K562 (cell line): ENCODE measurements at regions not wholly inside any gene's neighbourhood (a gene's known extent, or its start where the extent isn't known, plus 50 kb on each side); places are given as distances from the start of the nearest gene placed in this dataset.

Source experiments
- ATAC-seq: fragments of 200-7000 bp; cut with Tn5 transposase; 3 replicates; pipeline ENCODE4 v1.9.1; 2020; ENCODE audit warnings: moderate library complexity
- BruUV-seq: library from RNA; stranded (reverse); fragments of 400-500 nt; replicated peaks from 2 replicates; lab custom pipeline; 2021; lab: Mats Ljungman, UMichigan
- CTCF ChIA-PET: fragments of 300-600 bp; formaldehyde crosslinking; extraction: SDS; loops from one replicate; lab custom pipeline; 2021; ENCODE audit warnings: low intra/inter-chr PET ratio; lab: Yijun Ruan, JAX
- POLR2A ChIA-PET: fragments of 300-600, 350-650 bp; sonication (Branson Sonifier 250); formaldehyde crosslinking; extraction: SDS; loops from one replicate; lab custom pipeline; 2021; ENCODE audit warnings: antibody characterized with exemption, inconsistent platforms; lab: Yijun Ruan, JAX
- DNase-seq, 4 experiments: peaks; one replicate each; pipeline versions ENCODE4 v3.0.0 to v3.0.0-alpha.2; 2011 to 2018; ENCODE audit warnings: low spot score in 3 of 4, mixed read lengths in 3 of 4; ENCODE audit errors: extremely low read depth in 1 of 4
- FAIRE-seq: peaks from 2 replicates; lab custom pipeline; 2011; peaks lifted over from hg19 to GRCh38; lab: Jason Lieb, UNC
- H2AFZ ChIP-seq: 2 replicates; pipeline ENCODE4 v1.6.0; 2011; ENCODE audit warnings: low read depth, low read length, control low read depth, inconsistent platforms
- H3K27ac ChIP-seq: fragments of 200-600 bp; 3 replicates; pipeline ENCODE4 v1.8.0; 2011; ENCODE audit warnings: low read depth, mild to moderate bottlenecking, control low read depth, inconsistent platforms, low read length, moderate library complexity, mixed read lengths; ENCODE audit errors: extremely low read depth
- H3K27me3 ChIP-seq, 2 experiments: fragments of 300-600 bp in 1 of 2; 2 replicates in 1 of 2; 3 replicates in 1 of 2; pipeline versions ENCODE4 v1.6.0 to v1.8.0; 2011; ENCODE audit warnings: inconsistent platforms in 2 of 2, low read length in 2 of 2, mild to moderate bottlenecking in 1 of 2, mixed read lengths in 1 of 2, moderate library complexity in 1 of 2; ENCODE audit not compliant: control insufficient read depth in 2 of 2, insufficient read depth in 2 of 2
- H3K36me3 ChIP-seq: fragments of 300-600 bp; 3 replicates; pipeline ENCODE4 v1.8.0; 2011; ENCODE audit warnings: mild to moderate bottlenecking, low read length, inconsistent platforms; ENCODE audit not compliant: control insufficient read depth, insufficient read depth
- H3K4me1 ChIP-seq, 2 experiments: fragments of 200-600 bp in 1 of 2; replicated peaks in 1 of 2; 2 replicates in 1 of 2; 3 replicates in 1 of 2; pipeline versions ENCODE4 v1.5.1 to v1.8.0; 2011; ENCODE audit warnings: inconsistent platforms in 2 of 2, low read length in 2 of 2, mild to moderate bottlenecking in 1 of 2, mixed read lengths in 1 of 2, moderate library complexity in 1 of 2; ENCODE audit not compliant: control insufficient read depth in 2 of 2, insufficient read depth in 2 of 2
- H3K4me2 ChIP-seq: 2 replicates; pipeline ENCODE4 v1.6.1; 2011; ENCODE audit warnings: low read length, control low read depth, inconsistent platforms, mixed read lengths; ENCODE audit not compliant: insufficient read depth
- H3K4me3 ChIP-seq: fragments of 200-600 bp; sonication (generic), shearing (Covaris generic); 2 replicates; pipeline ENCODE4 v1.5.1; 2016; ENCODE audit warnings: control low read depth, inconsistent platforms
- H3K79me2 ChIP-seq: fragments of 200-600 bp; 3 replicates; pipeline ENCODE4 v1.8.0; 2011; ENCODE audit warnings: low read length, inconsistent platforms; ENCODE audit not compliant: control insufficient read depth, insufficient read depth
- H3K9ac ChIP-seq, 2 experiments: 2 replicates each; pipeline versions ENCODE4 v1.6.0 to v1.6.1; 2011; ENCODE audit warnings: low read depth in 2 of 2, low read length in 2 of 2, control low read depth in 1 of 2, inconsistent platforms in 1 of 2, mild to moderate bottlenecking in 1 of 2, mixed read lengths in 1 of 2; ENCODE audit not compliant: insufficient read depth in 1 of 2
- H3K9me1 ChIP-seq: one replicate; pipeline ENCODE4 v1.6.0; 2011; ENCODE audit warnings: inconsistent platforms, mild to moderate bottlenecking, low read length, moderate library complexity; ENCODE audit not compliant: control insufficient read depth, insufficient read depth
- H3K9me3 ChIP-seq: replicated peaks from 2 replicates; pipeline ENCODE4 v1.5.1; 2011; ENCODE audit warnings: low read depth, low read length, inconsistent platforms; ENCODE audit not compliant: control insufficient read depth, insufficient read depth
- H4K20me1 ChIP-seq: replicated peaks from 2 replicates; pipeline ENCODE4 v1.6.1; 2011; ENCODE audit warnings: low read length, inconsistent platforms, mixed read lengths; ENCODE audit not compliant: control insufficient read depth, insufficient read depth
- ARHGAP35 ChIP-seq: fragments of 450-650 bp; IDR thresholded peaks from 2 replicates; pipeline ENCODE4 v1.6.1; 2018; ENCODE audit not compliant: partially characterized antibody
- BACH1 ChIP-seq: fragments of 200-800 bp; sonication (Bioruptor generic); IDR thresholded peaks from 2 replicates; pipeline ENCODE4 v1.6.1; 2016; ENCODE audit warnings: missing genetic modification characterization, missing compliant biosample characterization
- EHMT2 ChIP-seq: fragments of 450-650 bp; IDR thresholded peaks from 2 replicates; pipeline ENCODE4 v1.6.1; 2018; ENCODE audit warnings: antibody characterized with exemption
- HMG20A ChIP-seq: fragments of 450-650 bp; formaldehyde crosslinking; conservative IDR thresholded peaks from 2 replicates; pipeline ENCODE4 v1.4.0; 2020; ENCODE audit warnings: mild to moderate bottlenecking, mixed read lengths
- MBD2 ChIP-seq: sonication (generic); IDR thresholded peaks from 2 replicates; pipeline ENCODE4 v1.6.1; 2016; ENCODE audit warnings: low read depth, borderline replicate concordance
- NCOA2 ChIP-seq, 2 experiments: fragments of 450-650 bp; IDR thresholded peaks; 2 replicates each; pipeline ENCODE4 v1.6.1; 2018; ENCODE audit warnings: mild to moderate bottlenecking in 2 of 2, moderate library complexity in 1 of 2; ENCODE audit not compliant: partially characterized antibody in 2 of 2
- SOX6 ChIP-seq: fragments of 450-650 bp; IDR thresholded peaks from 2 replicates; pipeline ENCODE4 v1.6.1; 2014; ENCODE audit warnings: mild to moderate bottlenecking
- STAT5B ChIP-seq: fragments of 250-450 bp; sonication (Bioruptor Pico); IDR thresholded peaks from 2 replicates; pipeline ENCODE4 v1.8.0; 2021; ENCODE audit warnings: mild to moderate bottlenecking, inconsistent platforms
- TEAD2 ChIP-seq: fragments of 450-650 bp; IDR thresholded peaks from 2 replicates; pipeline ENCODE4 v1.6.1; 2016; ENCODE audit warnings: missing genetic modification characterization, control low read depth, missing compliant biosample characterization
- ZNF764 ChIP-seq: fragments of 250-450 bp; sonication (Bioruptor Pico); IDR thresholded peaks from 2 replicates; pipeline ENCODE4 v1.4.0; 2020; ENCODE audit warnings: low read depth, mild to moderate bottlenecking, moderate library complexity
- WGBS: fragments of 100-300 bp; shearing (Covaris generic); methylation state at CpG from one replicate; pipeline ENCODE4 v1.1.6; 2016; ENCODE audit warnings: low coverage, mixed read lengths; ENCODE audit not compliant: insufficient coverage; ENCODE audit errors: missing lambda C conversion rate; 5-methylcytosine and 5-hydroxymethylcytosine counted together
- in situ Hi-C: fragments of 300-500 bp; cut with MboI; formaldehyde crosslinking; loops from 4 replicates; pipeline ENCODE4 v1.15.0; 2018; ENCODE audit warnings: inconsistent platforms, mixed read lengths
- intact Hi-C: fragments of 100-400 bp; cut with micrococcal nuclease; formaldehyde crosslinking; loops from 2 replicates; pipeline ENCODE4 v1.14.2; 2022
- TF ChIP-seq, protein P1 (sequence below): fragments of 250-450 bp; sonication (Bioruptor Pico); IDR thresholded peaks from 2 replicates; pipeline ENCODE4 v1.5.0; 2022; ENCODE audit warnings: mild to moderate bottlenecking
- TF ChIP-seq, protein P2 (sequence below), 2 experiments: fragments of 450-650 bp in 1 of 2; sonication (generic) in 1 of 2; formaldehyde crosslinking in 1 of 2; IDR thresholded peaks in 1 of 2; conservative IDR thresholded peaks in 1 of 2; 2 replicates each; pipeline versions ENCODE4 v1.6.1 to v1.8.1; 2016 to 2023; ENCODE audit warnings: mild to moderate bottlenecking in 2 of 2, moderate library complexity in 2 of 2, inconsistent platforms in 1 of 2, missing genetic modification reagents in 1 of 2

DNA sequence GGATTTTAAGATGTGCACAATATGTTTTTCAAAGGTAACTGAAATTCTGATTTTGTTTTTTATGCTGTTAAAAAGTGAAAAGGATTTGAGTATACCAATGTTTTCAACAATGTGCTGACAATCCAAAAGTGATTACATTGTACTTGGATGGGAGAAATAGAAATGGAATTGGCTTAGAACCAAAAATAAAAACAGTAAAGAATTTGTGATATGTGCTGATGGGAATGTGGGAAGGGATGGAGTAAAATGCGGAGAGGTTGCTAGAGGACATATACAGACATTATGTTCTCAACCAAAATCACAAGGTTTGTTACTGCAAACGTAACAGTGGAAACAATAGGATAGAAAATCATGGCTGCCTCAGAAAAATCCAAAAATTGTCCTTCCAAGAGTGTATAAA, 279.3 kb upstream of the TENM4 start:
- in situ Hi-C loops (no loop called here), intact Hi-C loops (no loop called here)
- Histone ChIP-seq H3K4me2 (no peak overlapping the region), H3K4me3 (no peak overlapping the region), H3K4me1 (no peaks in the 10 kb centered on the region), H3K9ac (no peak overlapping the region), H3K27me3 (no peaks in the 10 kb centered on the region), H3K9me1 (no peaks in the 10 kb centered on the region), H3K36me3 (no peaks in the 10 kb centered on the region), H3K9me3 (no peaks in the 10 kb centered on the region), H3K27ac (no peak overlapping the region), H4K20me1 (no peaks in the 10 kb centered on the region), H3K79me2 (no peaks in the 10 kb centered on the region), H2AFZ (no peak overlapping the region)
- ChIA-PET POLR2A (no interaction called here), CTCF (no interaction called here)
- FAIRE-seq, result no peak
- no peak for DNase-seq
- ATAC-seq, result no peak
- WGBS, result 0% methylated on average over 2 of the region's 2 CpGs
- TF ChIP-seq NCOA2 (IDR thresholded peaks at IDR 0.05; ENCODE audit: partially characterized antibody in 2 of 2) (no peak), SOX6 (no peak), MBD2 (no peak), TEAD2 (tag) (no peak), BACH1 (no peak), ZNF764 (CRISPR knock-in tag) (no peak), EHMT2 (no peak), STAT5B (CRISPR knock-in tag) (no peak), HMG20A (no peak), ARHGAP35 (no peak)
- TF ChIP-seq, protein P1, sequence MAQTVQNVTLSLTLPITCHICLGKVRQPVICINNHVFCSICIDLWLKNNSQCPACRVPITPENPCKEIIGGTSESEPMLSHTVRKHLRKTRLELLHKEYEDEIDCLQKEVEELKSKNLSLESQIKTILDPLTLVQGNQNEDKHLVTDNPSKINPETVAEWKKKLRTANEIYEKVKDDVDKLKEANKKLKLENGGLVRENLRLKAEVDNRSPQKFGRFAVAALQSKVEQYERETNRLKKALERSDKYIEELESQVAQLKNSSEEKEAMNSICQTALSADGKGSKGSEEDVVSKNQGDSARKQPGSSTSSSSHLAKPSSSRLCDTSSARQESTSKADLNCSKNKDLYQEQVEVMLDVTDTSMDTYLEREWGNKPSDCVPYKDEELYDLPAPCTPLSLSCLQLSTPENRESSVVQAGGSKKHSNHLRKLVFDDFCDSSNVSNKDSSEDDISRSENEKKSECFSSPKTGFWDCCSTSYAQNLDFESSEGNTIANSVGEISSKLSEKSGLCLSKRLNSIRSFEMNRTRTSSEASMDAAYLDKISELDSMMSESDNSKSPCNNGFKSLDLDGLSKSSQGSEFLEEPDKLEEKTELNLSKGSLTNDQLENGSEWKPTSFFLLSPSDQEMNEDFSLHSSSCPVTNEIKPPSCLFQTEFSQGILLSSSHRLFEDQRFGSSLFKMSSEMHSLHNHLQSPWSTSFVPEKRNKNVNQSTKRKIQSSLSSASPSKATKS, result no peak
- TF ChIP-seq, protein P2, sequence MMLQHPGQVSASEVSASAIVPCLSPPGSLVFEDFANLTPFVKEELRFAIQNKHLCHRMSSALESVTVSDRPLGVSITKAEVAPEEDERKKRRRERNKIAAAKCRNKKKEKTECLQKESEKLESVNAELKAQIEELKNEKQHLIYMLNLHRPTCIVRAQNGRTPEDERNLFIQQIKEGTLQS (IDR thresholded peaks at IDR 0.05), result no peak
- TF ChIP-seq, protein P2 (CRISPR knock-in tag; conservative IDR thresholded peaks at IDR 0.05), result no peak
- no TSS peak for BruUV-seq
